Activated T-cell treated with anti-CD3 and anti-CD28 coated beads, Interleukin-2, amount 50 U/mL, for 72 hours (primary cell): ENCODE measurements at regions not wholly inside any gene's neighbourhood (a gene's known extent, or its start where the extent isn't known, plus 50 kb on each side); places are given as distances from the start of the nearest gene placed in this dataset.
A peak's percentile ranks its signal among the peaks of the same experiment; 100 is the strongest.

Experiments
- ATAC-seq, 2 donors: fragments of 150-1000 bp; cut with Tn5 transposase; replicated peaks in 1 of 2; 2 replicates each; pipeline ENCODE4 v1.10.0; 2021; ENCODE audit warnings: moderate library complexity in 2 of 2, mild to moderate bottlenecking in 1 of 2
- DNase-seq, 2 donors: peaks; one replicate each; pipeline ENCODE4 v3.0.0; 2021 to 2022; ENCODE audit warnings: mixed read lengths in 1 of 2
- H3K27ac Mint-ChIP-seq: one replicate; pipeline ENCODE4 v1.8.0; 2022; ENCODE audit warnings: mild to moderate bottlenecking, moderate library complexity, mixed read lengths
- H3K27me3 Mint-ChIP-seq: one replicate; pipeline ENCODE4 v1.8.0; 2022; ENCODE audit warnings: low read depth, mixed read lengths
- H3K36me3 Mint-ChIP-seq, 2 donors: one replicate each; pipeline ENCODE4 v1.8.0; 2022; ENCODE audit warnings: mixed read lengths in 2 of 2, mild to moderate bottlenecking in 1 of 2; ENCODE audit not compliant: insufficient read depth in 2 of 2
- H3K4me1 Mint-ChIP-seq: one replicate; pipeline ENCODE4 v1.8.0; 2022; ENCODE audit warnings: low read depth, mixed read lengths
- H3K4me3 Mint-ChIP-seq, 2 donors: one replicate each; pipeline ENCODE4 v1.8.0; 2022; ENCODE audit warnings: mild to moderate bottlenecking in 2 of 2, mixed read lengths in 2 of 2, moderate library complexity in 2 of 2
- H3K9me3 Mint-ChIP-seq, 2 donors: one replicate each; pipeline ENCODE4 v1.8.0; 2022; ENCODE audit warnings: mixed read lengths in 2 of 2

DNA sequence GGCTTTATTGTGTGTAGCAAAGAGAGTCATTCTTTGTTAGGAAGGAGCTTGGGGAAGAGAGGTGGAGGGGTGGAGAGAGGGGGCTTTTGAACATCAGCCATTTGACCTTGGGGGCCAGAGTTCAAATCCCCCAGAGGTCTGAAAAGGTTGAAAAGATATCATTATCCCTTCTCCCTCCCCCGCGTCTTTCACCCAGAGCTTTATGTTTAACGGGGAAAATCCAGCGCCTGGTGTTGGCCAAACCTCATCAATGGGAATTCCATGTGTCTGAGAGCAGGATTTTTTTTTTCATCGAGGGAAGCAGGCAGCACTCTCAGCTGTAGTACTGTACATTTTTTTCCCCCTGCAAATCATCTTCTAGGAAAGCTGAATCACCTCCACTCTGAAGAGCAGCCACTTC lies 122.4 kb upstream of the HSD17B12 start:
- Mint-ChIP-seq H3K27ac (no peak overlapping the region), H3K9me3 (no peaks in the 10 kb centered on the region), H3K36me3 (no peaks in the 10 kb centered on the region), H3K27me3 (peaks cover 74% of the 10 kb centered on the region), H3K4me3 (no peak overlapping the region), H3K4me1 (peaks cover 30% of the 10 kb centered on the region)
- ATAC-seq: no peak
- DNase-seq: no peak

DNA sequence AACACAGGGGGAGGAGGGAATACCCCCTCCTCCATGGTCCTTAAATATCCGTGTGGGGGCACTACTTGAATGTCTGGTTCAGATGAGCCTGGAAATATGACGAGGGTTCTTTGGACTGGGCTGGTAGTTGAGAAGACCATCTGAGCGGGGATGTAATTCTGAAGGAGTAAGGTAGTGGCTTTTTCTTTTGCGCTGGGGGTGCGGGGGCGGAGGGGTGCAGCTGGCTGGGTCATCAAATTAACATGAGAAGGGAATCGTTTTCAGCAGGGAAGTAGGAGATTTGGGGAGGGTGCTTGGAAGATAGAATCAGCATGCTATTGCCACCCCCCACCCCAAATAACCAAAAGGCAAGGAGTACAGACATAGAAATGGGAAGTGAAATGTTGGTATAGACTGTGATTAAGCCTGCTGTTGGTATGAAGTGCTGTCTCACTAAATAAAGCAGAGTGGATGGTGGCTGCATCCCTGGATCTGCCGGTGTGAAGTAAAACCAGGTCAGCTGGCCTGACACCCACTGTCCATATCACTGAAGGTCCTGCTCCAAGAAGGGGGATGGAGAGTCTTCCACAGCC lies 121.9 kb upstream of the HSD17B12 start:
- Mint-ChIP-seq H3K36me3 (no peaks in the 10 kb centered on the region), H3K4me3 (no peak overlapping the region), H3K27ac (no peak overlapping the region), H3K27me3 (peaks cover 69% of the 10 kb centered on the region), H3K4me1 (peaks cover 27% of the 10 kb centered on the region), H3K9me3 (no peaks in the 10 kb centered on the region)
- ATAC-seq (no peak), DNase-seq (no peak)

DNA sequence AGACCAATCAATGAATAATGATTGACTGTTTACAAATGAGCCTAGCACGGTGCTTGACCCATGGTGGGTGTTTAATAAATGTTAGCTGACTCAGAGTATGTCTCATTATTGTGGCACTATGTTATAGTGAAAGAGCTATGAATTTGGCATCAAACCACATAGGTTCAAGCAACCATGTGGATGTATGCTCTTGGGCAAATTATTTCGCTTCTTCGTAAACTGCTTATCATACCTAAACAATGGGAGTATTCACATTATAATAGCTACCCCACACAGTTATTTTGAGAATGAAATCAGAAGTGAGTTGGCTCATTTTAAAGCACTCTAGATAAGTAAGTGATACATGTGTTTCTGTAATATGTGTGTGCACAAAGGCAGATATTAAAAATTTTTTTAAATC lies 118.7 kb upstream of the HSD17B12 start:
- H3K27ac Mint-ChIP-seq: no peak overlapping the region
- H3K4me1 Mint-ChIP-seq: peaks cover 12% of the 10 kb centered on the region
- no peak for ATAC-seq
- no peaks in the 10 kb centered on the region for H3K36me3 Mint-ChIP-seq
- no peaks in the 10 kb centered on the region for H3K9me3 Mint-ChIP-seq
- no peak for DNase-seq
- H3K27me3 Mint-ChIP-seq: peaks cover 55% of the 10 kb centered on the region
- H3K4me3 Mint-ChIP-seq: no peak overlapping the region

DNA sequence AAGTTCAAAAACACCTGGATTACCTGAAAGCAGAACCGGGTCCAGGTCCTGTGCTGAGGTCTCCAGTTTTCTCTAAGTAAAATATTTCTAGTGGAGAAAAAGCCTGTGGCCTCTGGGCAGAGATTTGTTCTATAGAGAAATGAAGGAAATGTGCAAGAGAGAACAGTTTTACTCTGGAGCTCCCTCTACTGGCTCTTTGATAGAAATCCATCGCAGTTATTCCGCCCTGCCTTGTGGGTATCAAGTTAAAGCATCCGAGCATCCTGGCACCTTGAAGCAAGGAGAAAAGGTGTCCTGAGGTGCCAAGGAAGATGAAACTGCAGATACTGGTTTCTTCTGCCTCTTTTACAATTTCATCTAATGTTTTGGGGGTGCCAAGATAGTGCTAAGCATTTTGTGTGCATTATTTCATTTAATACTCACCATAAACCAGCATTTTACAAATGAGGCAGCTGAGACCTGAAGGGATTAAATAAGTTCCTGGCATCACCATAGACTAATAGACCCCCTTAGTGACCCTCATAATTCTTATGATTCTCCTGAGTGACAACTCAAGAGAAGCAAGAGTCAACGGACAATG lies 113.1 kb upstream of the HSD17B12 start:
- no peaks in the 10 kb centered on the region for H3K4me1 Mint-ChIP-seq
- DNase-seq (no peak), ATAC-seq (no peak)
- peaks cover 60% of the 10 kb centered on the region for H3K27me3 Mint-ChIP-seq
- no peak overlapping the region for H3K27ac Mint-ChIP-seq
- H3K36me3 Mint-ChIP-seq: no peaks in the 10 kb centered on the region
- no peaks in the 10 kb centered on the region for H3K9me3 Mint-ChIP-seq
- no peak overlapping the region for H3K4me3 Mint-ChIP-seq

DNA sequence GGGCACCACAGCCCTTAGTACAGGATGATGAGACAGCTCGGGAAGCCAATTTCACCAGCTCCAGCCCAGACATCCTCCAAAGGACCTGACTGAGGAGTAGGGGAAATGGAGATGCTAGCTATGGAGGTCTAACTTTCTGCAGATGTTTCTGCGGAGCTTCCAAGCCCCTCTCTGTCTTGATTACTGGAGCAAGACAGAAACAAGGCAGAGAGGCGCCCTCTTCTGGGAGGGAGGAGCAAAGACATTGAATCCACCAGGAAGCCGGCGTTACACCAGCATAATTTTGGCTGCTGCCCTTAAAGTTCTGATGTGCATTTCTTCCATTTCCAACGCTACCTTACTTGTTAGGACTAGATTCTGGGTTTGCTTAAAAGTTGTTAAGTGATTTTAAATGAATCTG lies 107.3 kb upstream of the HSD17B12 start:
- ATAC-seq (no peak), DNase-seq (peak in 1 of 2 donors; percentile 26)
- no peaks in the 10 kb centered on the region for H3K9me3 Mint-ChIP-seq
- H3K27me3 Mint-ChIP-seq: peaks cover 99% of the 10 kb centered on the region
- H3K4me3 Mint-ChIP-seq: no peak overlapping the region
- H3K27ac Mint-ChIP-seq: no peak overlapping the region
- H3K36me3 Mint-ChIP-seq: no peaks in the 10 kb centered on the region
- peaks cover 33% of the 10 kb centered on the region for H3K4me1 Mint-ChIP-seq

DNA sequence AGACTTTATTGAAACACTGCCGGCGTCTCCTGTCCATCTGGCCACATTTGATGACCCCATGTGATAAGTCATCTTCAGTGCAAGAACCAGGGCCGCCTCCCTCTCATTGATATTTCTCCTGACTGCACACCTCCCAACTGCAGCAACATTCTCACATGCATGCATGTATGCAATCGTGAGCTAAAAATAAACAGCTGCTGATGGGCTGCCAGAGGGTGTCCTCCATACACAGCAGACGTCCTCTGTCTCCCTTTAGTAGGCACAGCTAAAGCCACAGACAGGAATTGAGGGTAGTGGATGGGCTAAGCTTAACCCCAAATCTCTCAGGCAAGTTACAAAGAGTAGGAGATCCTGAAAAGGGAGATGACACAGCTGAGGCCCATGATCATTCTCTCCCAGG lies 106.7 kb upstream of the HSD17B12 start:
- H3K9me3 Mint-ChIP-seq: no peaks in the 10 kb centered on the region
- peaks cover 33% of the 10 kb centered on the region for H3K4me1 Mint-ChIP-seq
- H3K4me3 Mint-ChIP-seq: no peak overlapping the region
- ATAC-seq (no peak), DNase-seq (no peak)
- H3K27ac Mint-ChIP-seq: no peak overlapping the region
- peaks cover 99% of the 10 kb centered on the region for H3K27me3 Mint-ChIP-seq
- H3K36me3 Mint-ChIP-seq: no peaks in the 10 kb centered on the region

DNA sequence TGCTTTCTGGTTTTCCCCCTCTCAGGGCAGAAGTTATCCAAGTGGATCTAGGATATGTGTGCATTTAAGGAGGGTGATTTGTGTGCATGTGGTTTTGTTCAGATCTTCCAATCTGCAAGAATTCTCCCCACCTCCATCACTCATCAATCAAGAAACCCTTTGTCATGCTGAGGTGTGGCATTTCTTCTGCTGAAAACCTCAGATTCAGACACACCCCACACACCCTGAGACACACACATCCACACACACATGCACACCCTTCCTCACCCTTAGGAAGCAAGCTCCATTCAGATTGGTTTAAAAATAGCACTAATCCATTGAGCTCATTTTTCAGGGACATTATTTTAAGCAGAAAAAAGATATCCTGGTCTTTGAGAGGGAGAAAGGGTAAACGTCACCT lies 106.1 kb upstream of the HSD17B12 start:
- Mint-ChIP-seq H3K9me3 (no peaks in the 10 kb centered on the region), H3K27me3 (peaks cover 96% of the 10 kb centered on the region), H3K27ac (no peak overlapping the region), H3K36me3 (no peaks in the 10 kb centered on the region), H3K4me1 (peaks cover 33% of the 10 kb centered on the region), H3K4me3 (peak overlapping the region in 1 of 2 donors; percentile 24)
- ATAC-seq: no peak
- no peak for DNase-seq

DNA sequence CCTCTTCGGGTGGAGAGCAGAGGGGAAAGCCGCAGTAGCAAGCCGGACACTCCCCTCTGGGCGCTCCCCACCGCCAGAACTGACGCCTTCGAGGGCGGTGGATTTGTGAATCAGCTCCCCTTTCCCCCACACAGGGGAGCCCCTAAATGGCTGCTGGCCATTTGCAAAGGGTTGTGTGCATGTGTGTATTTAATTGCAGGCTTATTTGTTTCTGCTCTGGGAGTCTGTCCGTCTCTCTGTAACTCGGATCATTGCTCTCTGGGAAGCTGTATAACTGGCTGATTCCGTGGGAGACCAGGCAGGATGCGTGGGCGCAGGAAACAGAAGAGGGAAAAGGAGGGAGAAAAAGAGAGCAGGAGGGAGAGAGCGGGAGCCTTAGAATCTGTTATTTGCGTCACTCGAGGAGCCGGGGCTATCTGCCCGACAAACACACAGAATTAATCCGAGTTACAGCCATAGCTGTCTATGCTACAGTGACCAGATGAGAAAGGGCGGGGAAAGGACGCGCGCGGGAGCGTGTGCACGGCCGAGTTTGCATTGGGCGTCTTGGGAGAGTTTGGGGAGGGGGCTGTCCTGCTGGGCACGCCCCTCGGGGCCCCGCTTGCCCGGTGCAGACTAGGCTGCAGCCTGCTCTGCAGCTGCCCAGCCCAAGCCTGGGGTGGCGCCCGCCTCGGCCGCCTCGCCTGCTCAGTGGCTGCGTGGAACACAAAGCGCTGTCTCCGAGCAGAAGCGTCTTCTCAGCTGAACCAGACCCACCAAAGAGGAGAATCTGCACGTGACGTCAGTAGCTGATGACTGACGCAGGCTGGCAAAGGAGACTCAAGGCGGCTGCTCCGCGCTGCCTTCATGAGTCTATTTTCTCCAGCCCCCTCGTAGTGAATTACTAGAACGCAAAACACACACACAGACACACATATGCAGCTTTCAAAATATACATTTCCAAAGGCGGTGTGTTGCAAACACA lies 105.3 kb upstream of the HSD17B12 start:
- Mint-ChIP-seq H3K9me3 (no peaks in the 10 kb centered on the region), H3K27me3 (peaks cover 93% of the 10 kb centered on the region), H3K36me3 (no peaks in the 10 kb centered on the region), H3K4me3 (peak overlapping the region; percentile 76 to 77), H3K4me1 (peaks cover 41% of the 10 kb centered on the region), H3K27ac (peak overlapping the region; percentile 21)
- DNase-seq: peak in 1 of 2 donors; percentile 42
- peak; percentile 35 to 48 for ATAC-seq

DNA sequence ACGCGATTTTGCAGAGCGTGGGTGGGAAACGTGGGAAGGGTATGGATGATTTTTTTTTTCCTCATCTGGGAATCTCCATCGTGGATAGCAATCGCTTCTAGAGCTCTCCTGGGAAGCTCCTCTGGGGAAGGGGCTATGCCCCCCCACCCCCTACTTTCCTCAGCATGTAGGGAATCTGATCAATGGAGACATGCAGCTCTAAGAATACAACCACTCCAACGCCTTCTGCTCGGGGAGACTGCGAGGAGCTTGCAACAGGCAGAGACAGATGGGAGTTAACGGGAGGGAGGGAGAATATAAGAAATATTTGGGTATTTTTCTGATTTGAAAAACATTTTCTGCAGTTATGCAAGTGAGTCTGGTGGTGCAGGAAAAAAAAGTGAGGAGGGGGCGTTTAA lies 104.6 kb upstream of the HSD17B12 start:
- Mint-ChIP-seq H3K27me3 (peaks cover 95% of the 10 kb centered on the region), H3K4me1 (peaks cover 48% of the 10 kb centered on the region), H3K9me3 (no peaks in the 10 kb centered on the region), H3K4me3 (peak overlapping the region; percentile 76 to 77), H3K27ac (no peak overlapping the region), H3K36me3 (peaks cover 0 to 3% of the 10 kb centered on the region in 2 donors)
- ATAC-seq: no peak
- DNase-seq: no peak

DNA sequence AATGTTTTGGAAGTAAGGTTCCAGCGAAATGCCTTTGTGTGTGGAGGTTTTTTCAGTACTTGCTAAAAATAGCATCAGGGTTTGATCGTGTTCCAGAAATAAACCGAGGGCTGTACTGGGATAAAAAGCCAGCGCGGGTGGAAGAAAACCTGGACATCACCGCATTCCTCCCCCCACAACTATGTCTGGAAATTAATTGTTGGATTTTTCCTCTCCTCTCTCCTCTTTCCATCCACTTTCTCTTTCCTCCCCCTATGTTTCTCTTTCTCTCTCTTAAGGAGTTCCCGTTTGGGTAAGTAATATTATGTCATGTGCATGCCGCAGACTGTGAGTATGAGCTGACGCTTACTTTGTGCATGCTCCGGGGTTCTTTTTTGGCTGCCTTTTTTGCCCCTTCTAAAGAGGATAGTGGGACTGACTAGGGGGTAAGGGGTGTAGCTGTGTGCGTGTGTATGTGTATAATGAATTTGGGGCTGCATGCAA lies 104.2 kb upstream of the HSD17B12 start:
- Mint-ChIP-seq H3K4me3 (peak overlapping the region; percentile 35 to 76), H3K4me1 (peaks cover 50% of the 10 kb centered on the region), H3K27ac (no peak overlapping the region), H3K36me3 (peaks cover 0 to 3% of the 10 kb centered on the region in 2 donors), H3K9me3 (no peaks in the 10 kb centered on the region), H3K27me3 (peaks cover 95% of the 10 kb centered on the region)
- DNase-seq (no peak), ATAC-seq (no peak)

DNA sequence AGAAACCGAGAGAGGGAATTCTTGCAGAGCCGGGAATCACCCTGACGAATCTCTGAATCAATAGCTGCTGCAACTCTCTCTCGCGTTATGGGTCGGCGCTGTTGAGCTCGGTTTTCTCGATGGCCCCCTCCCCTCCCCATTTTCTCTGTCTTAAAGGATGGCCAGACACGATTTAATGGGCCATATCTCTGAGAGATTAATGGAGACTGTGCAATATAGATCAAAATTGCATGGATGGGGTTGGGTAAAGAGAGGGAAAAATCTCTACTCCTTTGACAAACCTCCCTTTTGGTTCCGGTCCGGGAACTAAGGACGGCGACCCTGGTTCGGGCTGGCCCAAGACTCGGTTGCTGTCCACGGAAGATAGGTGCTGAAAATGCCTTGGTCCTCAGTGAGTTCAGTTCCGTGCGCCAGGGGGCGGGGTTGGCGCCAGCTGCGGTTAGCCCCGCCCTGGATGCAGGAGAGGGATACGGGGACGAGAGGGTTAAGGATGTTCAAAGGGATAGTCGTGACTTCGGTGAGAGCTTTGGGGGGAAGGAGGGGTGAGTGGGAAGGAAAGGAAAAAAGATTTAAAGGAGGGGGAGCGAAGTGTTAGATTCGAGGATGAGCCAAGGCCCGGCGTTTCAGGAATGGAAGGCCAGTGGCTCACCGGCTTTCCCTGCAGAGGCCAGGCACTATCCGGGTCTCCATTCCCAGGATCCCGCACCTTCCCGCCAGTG lies 103.6 kb upstream of the HSD17B12 start:
- Mint-ChIP-seq H3K27ac (no peak overlapping the region), H3K27me3 (peaks cover 95% of the 10 kb centered on the region), H3K4me3 (peak overlapping the region; percentile 35 to 64), H3K9me3 (no peaks in the 10 kb centered on the region), H3K4me1 (peaks cover 56% of the 10 kb centered on the region), H3K36me3 (peaks cover 0 to 3% of the 10 kb centered on the region in 2 donors)
- ATAC-seq: no peak
- peak; percentile 43 to 48 for DNase-seq

DNA sequence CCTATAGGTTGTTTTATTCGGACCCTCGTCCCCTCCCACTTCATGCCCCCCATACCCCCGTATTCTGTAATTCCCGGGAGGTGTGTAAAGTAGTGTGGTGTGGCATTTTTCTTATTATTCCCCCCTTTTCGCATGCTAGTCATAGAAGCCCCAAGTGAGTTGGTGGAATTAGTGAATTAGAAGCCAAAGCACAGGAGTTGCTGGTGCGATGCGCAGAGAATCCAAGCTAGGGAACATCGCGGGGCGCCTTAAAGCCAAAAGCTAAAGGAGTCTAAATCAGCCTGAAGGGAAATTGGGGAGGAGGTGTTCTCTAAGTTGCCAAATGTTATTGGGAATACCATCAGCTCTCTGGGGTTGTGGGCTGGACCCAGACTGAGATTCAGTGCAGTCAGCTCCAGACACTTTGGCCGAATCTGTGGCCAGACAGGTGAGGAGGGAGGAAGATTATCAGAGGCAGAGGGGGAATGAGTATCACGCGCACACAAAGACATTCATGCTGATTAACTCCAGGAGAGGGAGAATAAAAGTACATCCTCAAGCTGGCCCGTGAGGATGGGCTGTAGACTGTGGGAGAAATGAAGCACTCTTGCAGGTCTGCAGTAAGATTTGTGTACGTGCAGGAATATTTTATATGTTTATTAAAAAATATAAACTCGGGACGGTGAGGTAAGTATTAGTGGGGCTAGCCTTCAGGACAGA lies 102.8 kb upstream of the HSD17B12 start:
- ATAC-seq: no peak
- Mint-ChIP-seq H3K4me3 (peak overlapping the region; percentile 33 to 42), H3K27me3 (peaks cover 94% of the 10 kb centered on the region), H3K9me3 (no peaks in the 10 kb centered on the region), H3K27ac (no peak overlapping the region), H3K36me3 (peaks cover 0 to 3% of the 10 kb centered on the region in 2 donors), H3K4me1 (peaks cover 57% of the 10 kb centered on the region)
- no peak for DNase-seq
